HEK293T (cell line): ENCODE measurements at regions not wholly inside any gene's neighbourhood (a gene's known extent, or its start where the extent isn't known, plus 50 kb on each side); places are given as distances from the start of the nearest gene placed in this dataset.

Experiments used
- CTCF ChIA-PET: fragments of 350-600 bp; formaldehyde crosslinking; extraction: SDS; loops from one replicate; lab custom pipeline; 2021; ENCODE audit warnings: antibody characterized with exemption, inconsistent platforms; lab: Yijun Ruan, JAX
- POLR2A ChIA-PET: fragments of 350-600 bp; formaldehyde crosslinking; extraction: SDS; loops from one replicate; lab custom pipeline; 2020; ENCODE audit warnings: antibody characterized with exemption, inconsistent platforms; lab: Yijun Ruan, JAX
- DNase-seq: peaks from one replicate; pipeline ENCODE4 v3.0.0; 2012; ENCODE audit warnings: mixed read lengths; ENCODE audit errors: extremely low spot score
- ARNT ChIP-seq: fragments of 450-650 bp; IDR thresholded peaks from 2 replicates; pipeline ENCODE4 v1.6.1; 2017; ENCODE audit warnings: mild to moderate bottlenecking
- BHLHE40 ChIP-seq: fragments of 450-650 bp; IDR thresholded peaks from 2 replicates; pipeline ENCODE4 v1.6.1; 2016; ENCODE audit warnings: mild to moderate bottlenecking, moderate library complexity, borderline replicate concordance
- CTBP1 ChIP-seq: fragments of 450-650 bp; IDR thresholded peaks from 2 replicates; pipeline ENCODE4 v1.6.1; 2016; ENCODE audit warnings: borderline replicate concordance
- ELF4 ChIP-seq: fragments of 450-650 bp; IDR thresholded peaks from 2 replicates; pipeline ENCODE4 v1.6.1; 2017; ENCODE audit warnings: antibody characterized with exemption
- FOXA1 ChIP-seq: fragments of 450-650 bp; IDR thresholded peaks from 2 replicates; pipeline ENCODE4 v1.6.1; 2016; ENCODE audit warnings: mild to moderate bottlenecking
- FOXK2 ChIP-seq: fragments of 450-650 bp; IDR thresholded peaks from 2 replicates; pipeline ENCODE4 v1.6.1; 2016; ENCODE audit warnings: mild to moderate bottlenecking
- FOXM1 ChIP-seq: fragments of 450-650 bp; IDR thresholded peaks from 2 replicates; pipeline ENCODE4 v1.6.1; 2017; ENCODE audit warnings: mild to moderate bottlenecking, borderline replicate concordance
- HDGF ChIP-seq: fragments of 450-650 bp; IDR thresholded peaks from 2 replicates; pipeline ENCODE4 v1.6.1; 2017; ENCODE audit warnings: antibody characterized with exemption, borderline replicate concordance
- L3MBTL2 ChIP-seq: fragments of 450-650 bp; conservative IDR thresholded peaks from 2 replicates; pipeline ENCODE4 v1.6.1; 2016; ENCODE audit warnings: mild to moderate bottlenecking
- LEF1 ChIP-seq: fragments of 450-650 bp; IDR thresholded peaks from 2 replicates; pipeline ENCODE4 v1.6.1; 2017; ENCODE audit warnings: mild to moderate bottlenecking, borderline replicate concordance
- NFRKB ChIP-seq: fragments of 450-650 bp; IDR thresholded peaks from 2 replicates; pipeline ENCODE4 v1.6.1; 2016; ENCODE audit warnings: mild to moderate bottlenecking, moderate library complexity
- SP1 ChIP-seq: fragments of 450-650 bp; IDR thresholded peaks from 2 replicates; pipeline ENCODE4 v1.6.1; 2017
- SUZ12 ChIP-seq: fragments of 450-650 bp; IDR thresholded peaks from 2 replicates; pipeline ENCODE4 v1.6.1; 2016; ENCODE audit warnings: mild to moderate bottlenecking
- TARDBP ChIP-seq: fragments of 450-650 bp; IDR thresholded peaks from 2 replicates; pipeline ENCODE4 v1.6.1; 2016
- ZNF384 ChIP-seq: fragments of 450-650 bp; IDR thresholded peaks from 2 replicates; pipeline ENCODE4 v1.6.1; 2016
- TF ChIP-seq, protein P1 (sequence below): fragments of 450-650 bp; IDR thresholded peaks from 2 replicates; pipeline ENCODE4 v1.6.1; 2016

- no peak for DNase-seq
- CTCF ChIA-PET = no interaction called here
- TF ChIP-seq SUZ12 (no peak), NFRKB (no peak), SP1 (no peak), FOXK2 (no peak), BHLHE40 (no peak), L3MBTL2 (no peak), HDGF (no peak), ARNT (no peak), ZNF384 (no peak), FOXA1 (no peak), TARDBP (no peak), ELF4 (no peak), FOXM1 (no peak), LEF1 (no peak), CTBP1 (no peak)
- TF ChIP-seq, protein P1, sequence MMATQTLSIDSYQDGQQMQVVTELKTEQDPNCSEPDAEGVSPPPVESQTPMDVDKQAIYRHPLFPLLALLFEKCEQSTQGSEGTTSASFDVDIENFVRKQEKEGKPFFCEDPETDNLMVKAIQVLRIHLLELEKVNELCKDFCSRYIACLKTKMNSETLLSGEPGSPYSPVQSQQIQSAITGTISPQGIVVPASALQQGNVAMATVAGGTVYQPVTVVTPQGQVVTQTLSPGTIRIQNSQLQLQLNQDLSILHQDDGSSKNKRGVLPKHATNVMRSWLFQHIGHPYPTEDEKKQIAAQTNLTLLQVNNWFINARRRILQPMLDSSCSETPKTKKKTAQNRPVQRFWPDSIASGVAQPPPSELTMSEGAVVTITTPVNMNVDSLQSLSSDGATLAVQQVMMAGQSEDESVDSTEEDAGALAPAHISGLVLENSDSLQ = no peak
- POLR2A ChIA-PET = no interaction called here
These were observed 151.1 kb upstream of the ROPN1 start for GRCh38 chr3:124143047-124143446.

GRCh38 chr3:124144035-124144814 is 152.3 kb upstream of the ROPN1 start:
- TF ChIP-seq FOXK2 (no peak), FOXM1 (no peak), ARNT (no peak), ELF4 (no peak), L3MBTL2 (no peak), LEF1 (no peak), SP1 (no peak), ZNF384 (no peak)
- TF ChIP-seq, protein P1 = no peak
- CTCF ChIA-PET = no interaction called here
- no peak for DNase-seq
- POLR2A ChIA-PET = no interaction called here

- ChIA-PET CTCF (no interaction called here), POLR2A (no interaction called here)
- TF ChIP-seq ARNT (no peak), ZNF384 (no peak), BHLHE40 (no peak), TARDBP (no peak), CTBP1 (no peak), NFRKB (no peak), L3MBTL2 (no peak), SP1 (no peak), FOXA1 (no peak), FOXM1 (no peak), FOXK2 (no peak), LEF1 (no peak), ELF4 (no peak), SUZ12 (no peak), HDGF (no peak)
- TF ChIP-seq, protein P1 = no peak
- no peak for DNase-seq
These were observed 155.5 kb upstream of the ROPN1 start for GRCh38 chr3:124147429-124147828.

- ChIA-PET CTCF (no interaction called here), POLR2A (no interaction called here)
- DNase-seq = no peak
- TF ChIP-seq HDGF (no peak), ZNF384 (no peak), BHLHE40 (no peak), LEF1 (no peak), SUZ12 (no peak), FOXK2 (no peak), SP1 (no peak), CTBP1 (no peak), FOXM1 (no peak)
- TF ChIP-seq, protein P1 = no peak
These were observed 156.0 kb upstream of the ROPN1 start for GRCh38 chr3:124147946-124148345.

GRCh38 chr3:124149081-124149480 is 157.2 kb upstream of the ROPN1 start:
- POLR2A ChIA-PET = no interaction called here
- CTCF ChIA-PET = no interaction called here
- no peak for DNase-seq
- TF ChIP-seq SUZ12 = no peak
- TF ChIP-seq ZNF384 = no peak
- TF ChIP-seq HDGF = no peak
- TF ChIP-seq, protein P1 = no peak
- no peak for TF ChIP-seq NFRKB
- TF ChIP-seq FOXA1 = no peak
- no peak for TF ChIP-seq ARNT
- no peak for TF ChIP-seq ELF4
- TF ChIP-seq FOXM1 = no peak
- no peak for TF ChIP-seq LEF1
- no peak for TF ChIP-seq BHLHE40
